Brain pericyte (primary cell): ENCODE measurements at regions not wholly inside any gene's neighbourhood (a gene's known extent, or its start where the extent isn't known, plus 50 kb on each side); places are given as distances from the start of the nearest gene placed in this dataset.

Source experiments
- DNase-seq: peaks from one replicate; pipeline ENCODE4 v3.0.0-alpha.2; 2012; ENCODE audit warnings: low read depth, low spot score

DNA sequence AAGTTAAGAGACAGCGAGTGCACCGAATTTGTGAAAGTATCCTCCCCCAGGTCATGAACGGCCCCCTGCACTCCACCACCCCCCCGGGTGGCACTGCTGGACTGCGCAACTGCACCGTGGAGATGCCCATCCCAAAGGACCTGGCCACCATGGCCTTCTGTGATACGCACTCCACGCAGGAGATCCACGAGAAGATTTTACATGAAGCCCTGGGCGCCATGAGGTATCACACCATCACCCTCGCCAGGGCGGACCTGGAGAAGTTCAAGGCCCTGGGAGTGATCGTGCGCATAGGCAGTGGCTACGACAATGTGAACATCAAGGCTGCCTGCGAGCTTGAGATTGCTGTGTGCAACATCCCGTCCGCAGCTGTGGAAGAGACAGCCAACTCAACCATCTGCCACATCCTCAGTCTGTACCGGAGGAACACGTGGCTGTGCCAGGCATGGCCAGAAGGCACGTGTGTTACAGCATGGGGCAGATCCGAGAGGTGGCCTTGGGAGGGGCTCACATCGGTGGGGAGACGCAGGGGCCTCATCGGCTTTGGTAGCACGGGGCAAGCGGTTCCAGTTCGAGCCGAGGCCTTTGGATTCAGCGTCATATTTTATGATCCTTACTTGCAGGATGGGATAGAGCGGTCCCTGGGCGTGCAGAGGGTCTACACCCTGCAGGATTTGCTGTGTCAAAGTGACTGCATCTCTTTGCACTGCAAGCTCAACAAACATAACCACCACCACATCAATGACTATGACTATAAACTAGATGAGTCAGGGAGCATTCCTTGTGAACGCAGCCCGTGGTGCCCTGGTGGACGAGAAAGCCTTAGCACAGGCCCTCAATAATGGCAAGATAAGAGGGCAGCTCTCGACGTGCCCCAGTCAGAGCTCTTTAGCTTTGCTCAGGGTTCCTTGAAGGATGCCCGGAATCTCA is 290.8 kb upstream of the MC4R start:
- no peak for DNase-seq

DNA sequence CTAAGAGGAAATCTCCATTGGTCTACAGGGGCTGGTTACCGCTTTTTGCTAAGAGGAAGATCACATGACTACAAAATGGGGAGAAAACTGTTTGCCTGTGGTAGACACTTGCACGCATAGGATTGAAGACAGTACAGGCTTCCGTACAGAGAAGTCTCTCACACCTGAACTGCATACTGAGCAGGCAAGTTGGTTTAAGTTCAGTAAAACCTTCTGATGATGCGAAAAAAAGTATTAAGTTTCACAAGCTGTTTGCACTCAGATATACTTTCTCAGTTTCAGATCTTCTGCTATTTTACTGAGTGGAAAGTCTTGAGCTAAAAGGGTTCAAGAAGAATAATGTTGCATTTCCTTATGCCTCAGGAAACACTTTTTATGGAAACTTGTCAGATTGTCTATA is 292.2 kb upstream of the MC4R start:
- no peak for DNase-seq

DNA sequence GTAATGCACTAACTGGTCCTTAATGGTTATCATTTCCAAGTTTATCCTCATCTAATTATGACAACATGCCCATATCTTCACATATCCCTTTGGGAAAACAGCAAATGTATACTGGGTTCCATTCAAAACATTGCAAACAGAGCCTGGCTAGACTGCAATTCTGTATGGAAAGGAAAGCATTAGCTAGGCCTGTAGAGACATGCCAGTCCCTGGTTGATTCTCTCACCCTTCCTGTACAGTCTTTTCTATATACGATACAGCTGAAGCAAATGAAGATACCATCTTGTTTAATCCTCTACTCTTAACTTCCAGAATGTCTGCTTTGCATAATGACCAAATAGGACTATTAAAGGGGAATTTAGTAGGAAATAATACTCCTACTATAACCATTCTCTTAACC is 294.4 kb upstream of the MC4R start:
- no peak for DNase-seq

DNA sequence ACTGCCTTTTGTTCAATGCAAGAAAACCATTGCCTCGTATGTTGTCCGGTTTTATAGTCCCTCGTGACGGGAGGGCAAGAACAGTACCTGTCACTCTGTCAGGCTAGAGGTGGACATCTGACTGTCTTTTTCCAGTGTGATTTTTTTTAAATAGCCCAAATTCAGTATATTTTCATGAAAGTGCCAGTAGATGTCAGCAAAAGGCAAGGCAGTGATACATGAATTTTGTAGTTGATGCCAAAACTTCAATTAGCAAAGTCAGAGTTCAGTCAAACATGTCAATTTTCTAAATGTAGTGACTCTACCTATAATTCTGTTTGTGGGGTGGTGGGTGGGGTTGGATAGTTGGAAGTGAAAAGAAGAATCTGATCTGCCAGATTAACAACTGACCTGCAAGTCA is 296.0 kb upstream of the MC4R start:
- DNase-seq = no peak

DNA sequence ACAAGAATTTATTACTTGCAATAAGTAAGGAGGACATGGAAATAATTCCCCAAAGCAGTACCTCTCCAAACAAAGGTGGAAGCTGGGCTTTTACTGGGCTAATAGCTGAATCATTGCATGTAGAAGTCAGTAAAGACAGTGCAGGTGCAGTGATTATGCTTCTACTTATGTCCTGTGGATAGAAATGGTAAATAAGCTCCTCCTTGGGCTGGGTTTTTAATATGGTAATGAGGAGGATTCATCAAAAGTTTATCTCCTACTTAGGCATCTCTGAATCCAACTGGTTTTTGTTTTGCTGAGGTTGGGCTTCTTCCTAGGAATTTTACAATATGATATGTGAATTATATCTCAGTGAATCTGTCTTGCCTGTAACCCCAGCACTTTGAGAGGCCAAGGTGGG is 297.4 kb upstream of the MC4R start:
- no peak for DNase-seq

DNA sequence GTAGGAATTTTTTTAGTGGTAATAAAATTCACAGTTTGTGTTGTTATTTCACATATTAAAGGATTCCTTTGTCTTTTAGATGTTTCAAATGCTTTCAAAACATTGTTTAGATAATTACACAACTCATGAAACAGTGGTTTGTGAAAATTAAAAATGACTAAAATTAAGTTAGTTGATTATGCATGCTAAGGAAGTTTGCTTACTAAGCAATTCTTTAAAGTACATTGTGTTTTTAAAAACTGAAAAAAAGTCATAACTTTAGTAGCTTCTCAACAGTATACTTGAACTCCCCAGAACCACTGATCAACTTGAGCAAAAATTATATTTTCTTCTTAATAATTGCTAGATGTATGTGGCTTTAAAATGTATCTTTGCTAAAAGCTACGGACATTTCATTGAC is 298.4 kb upstream of the MC4R start:
- no peak for DNase-seq

DNA sequence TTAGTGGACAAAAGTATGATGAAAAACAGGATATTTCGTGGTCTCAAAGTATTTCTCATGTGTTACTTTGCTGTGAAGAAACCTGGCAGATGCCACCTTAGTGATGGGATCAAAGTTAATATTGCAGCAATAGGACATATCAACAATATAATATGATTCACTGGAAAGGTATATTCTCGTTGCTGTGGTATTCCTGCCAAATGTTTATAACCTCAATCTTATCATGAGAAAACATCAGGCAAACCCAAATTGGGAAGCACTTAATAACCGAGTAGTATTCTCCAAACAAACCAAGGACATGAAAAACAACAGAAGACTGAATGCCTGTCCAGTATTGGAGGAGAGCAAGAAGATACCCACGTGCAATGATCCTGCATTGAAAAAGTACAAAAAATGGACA is 302.6 kb upstream of the MC4R start:
- no peak for DNase-seq

DNA sequence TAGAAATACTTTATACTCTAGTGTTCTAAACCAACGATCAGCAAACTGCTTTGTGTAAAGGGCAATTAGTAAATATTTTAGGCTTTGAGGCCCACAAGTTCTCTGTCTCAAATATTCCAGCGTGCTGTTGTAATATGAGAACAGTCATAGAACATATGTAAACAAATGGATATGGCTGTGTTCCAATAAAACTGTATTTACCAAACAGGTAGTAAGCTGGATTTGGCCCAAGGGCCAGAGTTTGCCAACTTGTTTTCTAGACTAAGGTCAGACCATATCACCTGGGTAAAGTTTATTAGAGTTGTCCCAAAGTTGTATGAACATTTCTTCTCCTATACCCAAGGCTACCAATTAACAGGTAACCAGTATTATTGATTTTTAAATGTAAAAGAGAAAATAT is 303.2 kb upstream of the MC4R start:
- no peak for DNase-seq

DNA sequence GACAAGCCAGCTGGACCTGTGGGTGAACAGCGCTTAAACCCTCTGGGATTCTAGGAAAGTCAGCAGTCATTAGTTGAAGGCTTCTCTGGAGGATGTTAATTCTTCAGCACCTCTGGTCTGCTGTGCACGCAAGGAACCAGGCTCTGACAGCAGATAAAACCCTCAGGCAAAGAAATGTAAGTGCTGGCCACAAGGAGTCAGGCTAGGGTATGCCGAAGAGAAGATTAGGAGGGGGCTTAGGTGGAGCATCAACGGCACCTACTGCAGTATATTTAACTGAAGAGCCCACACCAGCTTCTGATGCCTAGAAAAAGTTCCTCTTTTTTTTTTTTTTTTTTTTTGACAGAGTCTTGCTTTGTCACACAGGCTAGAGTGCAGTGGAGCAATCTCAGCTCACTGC is 304.2 kb upstream of the MC4R start:
- no peak for DNase-seq

DNA sequence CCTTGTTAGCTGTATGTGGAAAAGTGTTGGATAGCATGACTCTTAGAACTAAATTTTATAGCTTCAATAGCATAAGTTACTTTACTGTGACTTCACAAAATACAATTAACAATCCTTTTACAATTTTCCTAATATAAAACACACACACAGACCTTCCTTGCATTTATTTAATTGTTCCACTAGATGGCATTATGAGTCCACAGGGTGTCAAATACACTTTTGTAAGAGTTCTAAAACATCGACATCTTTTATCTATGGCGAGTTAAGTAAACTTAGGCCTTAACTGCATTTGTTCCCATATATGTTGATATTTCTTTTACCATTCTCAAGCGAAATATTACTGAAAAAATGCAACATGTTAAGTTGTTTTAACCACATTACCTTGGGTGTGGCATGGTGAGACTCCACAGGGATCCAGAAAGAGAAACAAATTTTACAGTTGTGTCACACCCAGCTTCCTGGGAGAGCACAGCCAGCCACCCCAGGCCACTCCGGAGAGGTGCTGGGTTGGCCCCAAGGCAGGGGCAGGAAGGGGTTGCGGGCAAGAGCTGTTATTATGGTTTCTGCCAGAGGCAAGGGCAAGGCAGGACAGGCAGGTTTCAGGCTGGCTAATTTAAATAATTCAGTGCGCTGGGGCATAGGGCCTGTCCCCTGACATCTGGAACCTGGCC is 312.4 kb upstream of the MC4R start:
- peak; percentile 2 for DNase-seq

DNA sequence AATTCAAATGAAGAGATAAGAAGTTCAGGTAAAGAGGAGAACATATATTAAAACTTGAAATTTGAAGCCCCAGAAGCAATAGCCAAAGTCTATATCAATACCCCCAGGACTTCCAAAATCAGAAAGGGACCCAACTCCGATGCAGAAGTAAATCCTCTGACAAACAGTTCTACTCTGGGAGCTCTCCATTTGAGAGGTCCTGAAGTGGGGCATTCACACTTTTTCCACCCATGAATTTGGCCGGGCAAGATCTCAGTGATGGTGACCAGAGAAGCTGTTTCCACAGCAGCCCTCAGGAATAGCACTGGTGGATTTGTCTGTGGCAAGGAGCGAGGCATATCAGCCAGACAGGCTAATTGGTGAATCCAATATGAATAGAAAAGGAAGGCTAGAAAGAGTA is 313.6 kb upstream of the MC4R start:
- DNase-seq = no peak

DNA sequence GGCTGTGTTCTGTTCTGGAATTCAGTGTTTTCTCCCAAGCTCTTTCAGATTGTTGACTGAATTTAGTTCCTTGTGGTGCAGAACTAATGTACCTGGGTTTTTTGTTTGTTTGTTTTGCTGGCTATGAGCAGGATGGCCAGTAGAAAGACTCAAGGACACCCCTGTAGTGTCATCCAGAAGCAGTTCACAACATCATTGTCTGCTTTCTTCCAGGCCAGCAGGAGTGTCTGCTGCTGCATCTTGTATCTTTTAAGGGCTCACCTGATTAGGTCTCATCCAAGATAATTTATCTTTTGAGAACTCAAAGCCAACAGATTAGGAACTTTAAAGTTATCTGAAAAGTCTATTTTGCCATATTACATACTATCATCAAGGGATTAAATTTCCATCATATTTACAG is 318.5 kb upstream of the MC4R start:
- DNase-seq = no peak

DNA sequence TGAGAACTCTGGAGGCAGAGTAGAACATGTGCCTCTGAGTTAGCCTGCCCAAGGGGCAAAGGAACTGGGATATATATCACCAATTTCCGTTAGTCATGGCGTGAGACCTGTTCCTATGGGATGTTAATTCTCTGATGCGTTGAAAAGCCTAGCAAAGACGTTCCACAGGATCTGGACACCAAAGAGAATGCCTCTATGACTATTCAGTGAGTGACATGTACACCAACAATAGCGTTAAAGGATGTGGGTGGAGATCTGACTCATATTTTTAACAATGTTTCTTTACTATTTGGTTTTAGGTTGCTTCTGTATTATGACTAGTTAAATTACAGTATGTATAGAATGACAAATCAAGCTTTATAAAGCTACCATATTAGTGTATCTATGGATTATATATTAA is 320.9 kb upstream of the MC4R start:
- no peak for DNase-seq

DNA sequence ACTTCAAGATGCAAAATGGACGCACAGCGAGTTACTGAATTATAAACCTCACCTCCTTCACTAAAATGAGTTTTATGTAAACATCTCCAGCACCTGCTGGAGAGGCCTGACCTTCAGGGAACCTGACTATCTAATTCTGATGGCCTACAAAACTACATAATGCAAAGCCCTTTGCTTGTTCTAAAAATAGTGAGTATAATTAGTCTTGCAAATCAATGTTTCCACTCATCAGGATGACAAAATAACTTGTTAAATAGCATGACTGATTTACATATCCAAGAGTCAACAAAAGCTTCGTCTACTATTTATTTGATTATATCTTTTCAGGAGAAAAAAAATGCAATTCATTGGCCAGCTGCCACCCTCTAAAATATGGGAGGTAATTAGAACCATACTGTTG is 326.3 kb upstream of the MC4R start:
- no peak for DNase-seq

DNA sequence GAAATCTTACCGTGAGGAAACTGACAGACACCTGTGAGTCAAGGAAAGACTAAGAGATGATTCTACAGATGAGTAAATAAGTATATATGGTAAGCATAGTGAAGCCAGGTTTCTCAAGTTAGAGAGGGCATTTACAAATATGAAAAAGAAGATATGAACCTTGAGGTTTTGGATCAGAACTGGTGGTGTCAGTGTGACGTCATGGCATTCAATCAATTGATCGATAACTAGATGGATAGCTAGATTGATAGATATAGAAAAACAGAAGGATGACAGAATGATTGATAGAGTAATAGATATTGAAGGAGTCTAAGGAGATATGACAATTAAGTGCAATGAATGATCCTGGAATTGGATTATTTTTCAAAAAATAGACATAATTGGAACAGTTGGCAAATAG is 350.2 kb upstream of the MC4R start:
- DNase-seq = no peak

DNA sequence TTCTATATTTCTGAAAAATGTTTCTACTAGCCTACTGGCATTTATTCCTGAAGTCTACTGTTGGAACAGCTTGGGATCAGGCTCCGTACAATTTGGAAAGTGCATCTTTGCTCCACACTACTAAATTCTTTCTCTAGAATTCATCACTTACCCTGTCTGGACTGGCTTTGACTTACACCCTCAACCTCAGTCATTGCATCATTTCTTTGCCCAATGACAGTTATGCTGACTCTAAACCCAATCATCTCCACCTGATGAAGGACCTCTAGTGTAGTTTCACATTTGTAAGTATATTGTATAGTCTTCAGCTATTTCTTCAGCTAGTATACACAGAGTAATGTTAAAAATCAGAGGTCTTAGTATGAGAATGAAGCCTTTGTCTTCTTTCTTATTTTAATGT is 359.6 kb upstream of the MC4R start:
- no peak for DNase-seq

DNA sequence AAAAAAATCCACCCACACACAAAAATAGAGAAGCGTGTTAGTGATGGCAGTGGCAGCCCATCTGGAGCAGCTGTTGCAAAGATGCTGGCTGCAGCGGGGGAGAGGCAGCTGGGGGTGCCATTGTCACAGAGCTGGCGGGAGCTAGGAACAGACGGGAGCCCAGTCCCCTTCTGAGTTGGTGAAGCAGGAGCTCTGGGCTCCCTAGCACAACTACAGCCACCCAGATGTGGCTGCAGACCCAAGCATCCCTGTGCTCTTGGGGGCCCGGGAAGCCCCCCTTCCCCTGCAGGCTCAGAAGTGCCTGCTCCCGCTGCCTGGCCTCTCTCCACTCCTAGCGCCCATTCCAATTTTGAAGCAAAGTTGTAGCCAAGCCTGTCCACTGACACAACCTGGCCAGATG is 366.6 kb upstream of the MC4R start:
- no peak for DNase-seq

DNA sequence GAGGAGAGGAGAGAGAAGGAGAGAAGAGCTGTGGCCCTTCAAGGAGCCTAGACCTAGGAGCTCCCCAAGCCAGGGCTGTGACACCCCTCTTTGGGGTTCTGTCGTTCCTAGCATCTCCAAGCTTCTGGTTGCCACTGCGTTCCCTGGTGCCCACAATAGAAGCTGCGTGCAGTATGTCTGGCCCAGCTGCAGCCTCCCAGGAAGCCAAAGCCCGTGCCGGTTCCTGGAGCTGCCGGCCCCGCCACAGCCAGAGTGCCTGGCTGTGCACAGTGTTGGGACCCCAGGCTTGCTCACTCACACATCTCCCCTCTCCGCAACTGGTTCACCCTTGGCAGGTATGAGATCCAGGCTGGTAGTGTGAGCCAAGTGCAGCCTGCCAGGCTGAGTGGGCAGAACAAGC is 367.7 kb upstream of the MC4R start:
- DNase-seq = no peak

DNA sequence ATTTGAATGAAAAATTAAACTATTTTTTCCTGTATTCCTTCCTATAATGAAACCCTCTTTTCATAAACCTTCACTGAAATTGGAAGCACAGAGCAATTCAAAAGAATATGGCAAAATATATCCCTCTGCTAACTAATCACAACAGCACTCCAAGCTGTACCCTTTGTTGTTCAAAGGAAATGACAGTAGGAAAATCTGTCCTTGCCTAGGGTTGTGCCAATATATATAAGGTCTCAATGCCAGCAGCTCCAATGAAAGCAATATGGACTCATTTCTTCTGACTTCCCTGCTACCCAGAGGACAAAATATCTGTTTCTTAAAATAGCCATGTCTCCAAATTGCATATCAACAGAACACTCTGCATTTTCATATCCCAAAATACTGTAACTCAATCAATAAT is 373.9 kb upstream of the MC4R start:
- no peak for DNase-seq

DNA sequence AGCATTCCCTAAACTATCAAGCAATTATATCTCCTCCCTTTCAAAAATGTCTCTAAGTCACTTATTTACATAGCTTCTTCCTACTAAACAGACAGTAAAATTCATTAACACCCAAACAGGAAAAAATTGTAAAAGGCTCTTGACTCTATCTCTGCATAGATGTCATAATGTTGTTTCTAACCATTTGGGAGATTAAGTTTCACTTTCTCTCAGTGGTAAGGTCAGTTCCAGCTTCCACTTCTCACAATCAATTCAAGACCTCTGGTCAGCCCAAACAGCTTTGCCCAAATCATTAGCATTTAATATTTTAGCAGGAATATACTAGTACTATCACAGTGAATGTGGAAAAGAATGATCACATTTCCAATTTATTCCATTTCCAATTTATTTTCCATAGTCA is 374.3 kb upstream of the MC4R start:
- no peak for DNase-seq

DNA sequence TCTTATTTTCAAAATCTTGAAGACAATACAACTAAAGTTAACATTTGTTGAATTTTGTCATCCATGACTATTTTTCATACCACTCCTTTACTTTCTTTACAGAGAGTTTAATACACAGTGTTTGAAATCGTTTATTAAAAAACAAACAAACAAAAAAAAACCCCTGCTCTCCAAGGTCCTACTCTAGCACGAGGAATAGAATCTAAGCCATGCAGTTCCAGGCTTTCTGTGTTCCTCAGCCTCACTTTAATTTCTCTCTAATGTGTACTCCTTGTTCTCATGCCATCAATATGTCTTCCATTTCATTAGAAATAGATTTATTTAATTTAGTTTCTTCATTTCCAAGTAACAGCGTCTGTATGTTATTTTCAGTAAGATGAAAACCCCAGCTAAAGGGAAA is 381.2 kb upstream of the MC4R start:
- DNase-seq = no peak

DNA sequence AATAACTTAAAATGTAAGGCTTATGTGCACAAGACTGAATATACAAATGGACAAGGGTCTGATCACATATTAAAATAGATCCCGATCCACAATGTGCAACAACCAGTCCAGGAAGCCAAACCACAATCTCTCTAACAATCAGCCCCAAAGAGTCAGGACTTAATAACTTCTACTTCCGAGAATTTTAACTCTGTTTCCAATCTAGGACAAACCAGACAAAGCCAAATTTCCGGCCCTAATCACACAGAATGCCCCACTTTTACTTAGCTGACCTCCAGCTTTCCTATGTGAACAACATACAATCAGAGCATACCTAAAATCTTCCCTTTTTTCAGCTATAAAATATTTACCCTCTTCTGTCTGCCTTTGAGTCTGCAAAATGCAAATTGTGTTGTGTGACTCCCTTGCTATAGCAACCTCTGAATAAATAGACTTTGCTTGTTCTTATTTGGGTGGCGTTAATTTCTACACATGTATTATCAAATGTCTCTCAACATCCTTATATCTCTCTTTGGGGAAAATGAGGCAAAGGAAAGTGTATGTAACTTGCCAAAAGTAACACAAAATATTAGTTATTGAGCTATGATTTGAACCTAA is 381.9 kb upstream of the MC4R start:
- DNase-seq = no peak

DNA sequence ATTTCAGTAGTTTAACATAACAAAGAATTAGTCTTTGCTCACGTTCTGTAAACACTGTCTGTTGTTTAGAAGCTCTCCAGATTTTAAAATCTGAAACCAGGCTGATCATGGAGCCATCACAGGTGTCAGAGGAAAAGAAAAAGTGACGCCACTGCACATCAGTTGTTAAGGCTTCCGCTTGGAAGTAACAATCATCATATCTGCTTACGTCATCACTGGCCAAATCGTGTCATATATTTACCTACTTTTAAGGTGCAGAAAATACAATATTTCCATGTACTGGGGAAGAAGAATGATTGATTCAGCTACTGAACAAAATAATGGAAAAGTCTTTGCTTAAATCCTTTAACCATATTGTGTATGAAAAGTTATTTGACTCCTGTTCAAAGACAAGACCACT is 382.6 kb upstream of the MC4R start:
- DNase-seq = no peak
